GM12891 (cell line): ENCODE measurements at regions not wholly inside any gene's neighbourhood (a gene's known extent, or its start where the extent isn't known, plus 50 kb on each side); places are given as distances from the start of the nearest gene placed in this dataset.

Experiments
- DNase-seq: peaks from one replicate; pipeline ENCODE4 v3.0.0; 2011; ENCODE audit warnings: low spot score; ENCODE audit not compliant: insufficient read length
- FAIRE-seq: peaks from 2 replicates; lab custom pipeline; 2011; peaks lifted over from hg19 to GRCh38; lab: Jason Lieb, UNC
- PAX5 ChIP-seq: IDR thresholded peaks from 2 replicates; pipeline ENCODE4 v1.6.1; 2011; ENCODE audit warnings: low read length, moderate library complexity, mild to moderate bottlenecking; ENCODE audit not compliant: insufficient read depth, severe bottlenecking
- POLR2A ChIP-seq: IDR thresholded peaks from 2 replicates; pipeline ENCODE4 v1.6.1; 2011; ENCODE audit warnings: low read depth, low read length, control low read depth
- POLR2AphosphoS5 ChIP-seq: IDR thresholded peaks from 2 replicates; pipeline ENCODE4 v1.6.1; 2011; ENCODE audit warnings: low read depth, low read length, control low read depth
- POU2F2 ChIP-seq: IDR thresholded peaks from 2 replicates; pipeline ENCODE4 v1.6.1; 2011; ENCODE audit warnings: low read depth, mild to moderate bottlenecking, control low read depth, low read length, moderate library complexity
- SPI1 ChIP-seq: IDR thresholded peaks from 2 replicates; pipeline ENCODE4 v1.6.1; 2011; ENCODE audit warnings: low read depth, low read length, control low read depth
- TAF1 ChIP-seq: IDR thresholded peaks from 2 replicates; pipeline ENCODE4 v1.6.1; 2011; ENCODE audit warnings: low read depth, low read length, control low read depth

GRCh38 chr5:3680821-3681220, 85.2 kb downstream of the IRX1 start:
- no peak for TF ChIP-seq PAX5
- no peak for TF ChIP-seq POLR2AphosphoS5
- TF ChIP-seq SPI1: no peak
- no peak for TF ChIP-seq POLR2A
- no peak for TF ChIP-seq POU2F2
- no peak for TF ChIP-seq TAF1
- no peak for FAIRE-seq
- DNase-seq: no peak

GRCh38 chr5:3684118-3684517, 88.5 kb downstream of the IRX1 start:
- DNase-seq (no peak), FAIRE-seq (no peak)
- TF ChIP-seq PAX5 (no peak), POLR2A (no peak), TAF1 (no peak), POLR2AphosphoS5 (no peak), POU2F2 (no peak), SPI1 (no peak)

GRCh38 chr5:3684771-3685354, 89.2 kb downstream of the IRX1 start:
- DNase-seq (no peak), FAIRE-seq (no peak)

GRCh38 chr5:3694819-3695218, 99.2 kb downstream of the IRX1 start:
- DNase-seq: no peak
- TF ChIP-seq POLR2AphosphoS5 (no peak), PAX5 (no peak), POLR2A (no peak), TAF1 (no peak), SPI1 (no peak), POU2F2 (no peak)
- FAIRE-seq: no peak

More at GRCh38 chr5:3684771-3685354, 89.2 kb downstream of the IRX1 start:
- no peak for TF ChIP-seq POLR2AphosphoS5
- no peak for TF ChIP-seq POU2F2
- TF ChIP-seq SPI1: no peak
- TF ChIP-seq PAX5: no peak
- no peak for TF ChIP-seq TAF1
- TF ChIP-seq POLR2A: no peak

GRCh38 chr5:3695818-3696217, 100.2 kb downstream of the IRX1 start:
- no peak for FAIRE-seq
- TF ChIP-seq POU2F2: no peak
- no peak for TF ChIP-seq POLR2A
- TF ChIP-seq TAF1: no peak
- no peak for TF ChIP-seq POLR2AphosphoS5
- TF ChIP-seq SPI1: no peak
- DNase-seq: no peak

GRCh38 chr5:3698412-3698811, 102.8 kb downstream of the IRX1 start:
- FAIRE-seq: no peak
- DNase-seq: no peak
- TF ChIP-seq POLR2A: no peak
- TF ChIP-seq TAF1: no peak
- no peak for TF ChIP-seq POU2F2
- TF ChIP-seq PAX5: no peak
- no peak for TF ChIP-seq POLR2AphosphoS5

- TF ChIP-seq TAF1: no peak
- no peak for TF ChIP-seq POLR2AphosphoS5
- no peak for TF ChIP-seq POU2F2
- no peak for TF ChIP-seq POLR2A
- no peak for TF ChIP-seq SPI1
- TF ChIP-seq PAX5: no peak
- no peak for FAIRE-seq
Measured at GRCh38 chr5:3701694-3702093, 106.1 kb downstream of the IRX1 start.

GRCh38 chr5:3704661-3705060, 109.0 kb downstream of the IRX1 start:
- DNase-seq (no peak), FAIRE-seq (no peak)
- TF ChIP-seq POLR2A: no peak
- no peak for TF ChIP-seq TAF1
- TF ChIP-seq POLR2AphosphoS5: no peak
- TF ChIP-seq PAX5: no peak
- TF ChIP-seq POU2F2: no peak
- no peak for TF ChIP-seq SPI1

More at GRCh38 chr5:3701694-3702093, 106.1 kb downstream of the IRX1 start:
- no peak for DNase-seq

GRCh38 chr5:3709068-3709716, 113.6 kb downstream of the IRX1 start:
- FAIRE-seq: no peak
- no peak for DNase-seq

More at GRCh38 chr5:3709068-3709716, 113.6 kb downstream of the IRX1 start:
- TF ChIP-seq SPI1 (no peak), TAF1 (no peak)
